ENCODE measurements at regions not wholly inside any gene's neighbourhood (a gene's known extent, or its start where the extent isn't known, plus 50 kb on each side); places are given as distances from the start of the nearest gene placed in this dataset.

GRCh38 chrX:10813761-10814160 lies 193.4 kb upstream of the MID1 start:
- CTCF ChIA-PET: no interaction called here
- Histone ChIP-seq H2AFZ (replicated peaks; ENCODE audit: low read length, poor library complexity) (no peak overlapping the region), H2BK20ac (ENCODE audit: low read depth, low read length) (no peak overlapping the region), H2AK9ac (replicated peaks; ENCODE audit: low read depth, low read length, poor library complexity) (no peak overlapping the region), H3K9me1 (ENCODE audit: insufficient read depth, low read length) (no peaks in the 10 kb centered on the region), H3K18ac (ENCODE audit: low read depth, low read length) (no peak overlapping the region), H2BK5ac (ENCODE audit: low read depth, low read length, poor library complexity, severe bottlenecking) (no peak overlapping the region), H3K56ac (ENCODE audit: extremely low read depth, insufficient read depth, low read length) (no peak overlapping the region), H3K14ac (replicated peaks; ENCODE audit: low read depth, low read length) (no peak overlapping the region), H3K9me3 (ENCODE audit: control insufficient read depth, insufficient read depth, low read length) (no peaks in the 10 kb centered on the region), H4K8ac (ENCODE audit: low read depth in 2 of 2, low read length in 2 of 2) (no peak overlapping the region), H3K4me2 (ENCODE audit: low read depth, low read length) (no peak overlapping the region), H3K4ac (ENCODE audit: low read depth, low read length) (no peak overlapping the region), H3K27me3 (ENCODE audit: control insufficient read depth, insufficient read depth, low read length) (no peaks in the 10 kb centered on the region), H2BK120ac (ENCODE audit: low read depth, low read length) (no peak overlapping the region), H4K5ac (ENCODE audit: low read depth, low read length) (no peak overlapping the region), H2BK15ac (ENCODE audit: low read depth, low read length) (no peak overlapping the region), H4K20me1 (ENCODE audit: insufficient read depth, low read length) (no peaks in the 10 kb centered on the region), H3K9ac (ENCODE audit: low read depth, low read length) (no peak overlapping the region), H3K27ac (ENCODE audit: insufficient read depth, low read length) (no peak overlapping the region), H3K4me3 (ENCODE audit: insufficient read depth, low read depth, low read length) (no peak overlapping the region), H3K4me1 (ENCODE audit: control insufficient read depth, insufficient read depth, low read length) (no peaks in the 10 kb centered on the region), H3K23ac (ENCODE audit: low read depth, low read length) (no peak overlapping the region), H3K36me3 (ENCODE audit: control insufficient read depth, insufficient read depth, low read length) (no peaks in the 10 kb centered on the region), H2AK5ac (ENCODE audit: low read depth, low read length) (no peak overlapping the region), H3K79me1 (ENCODE audit: low read depth in 1 of 2, low read length in 2 of 2) (no peaks in the 10 kb centered on the region), H4K91ac (ENCODE audit: insufficient read depth, low read depth, low read length) (no peak overlapping the region)
- no peak for DNase-seq
- intact Hi-C loops (cut with micrococcal nuclease): no loop called here
- BruUV-seq (replicated peaks): no TSS peak
- in situ Hi-C loops (cut with MboI; ENCODE audit: low sequenced_read_pairs): no loop called here
- ATAC-seq (ENCODE audit: low read depth): no peak
- TF ChIP-seq CEBPB (IDR thresholded peaks at IDR 0.05; ENCODE audit: low read depth, low read length) (0 out of 2 replicates have a peak, but pooled peaks have one; percentile 8), CHD1 (IDR thresholded peaks at IDR 0.05; ENCODE audit: low read depth, low read length) (no peak)
- dilution Hi-C loops (cut with HindIII; ENCODE audit: low sequenced_read_pairs, unreplicated experiment): no loop called here
- POLR2A ChIA-PET (ENCODE audit: unreplicated experiment): no interaction called here
- no CpG with 5 or more reads among the region's 2 CpGs for WGBS, 2 experiments (ENCODE audit: extremely low coverage in 2 of 2, insufficient read length in 1 of 2)
